ENCODE measurements at regions not wholly inside any gene's neighbourhood (a gene's known extent, or its start where the extent isn't known, plus 50 kb on each side); places are given as distances from the start of the nearest gene placed in this dataset.

- DNase-seq (ENCODE audit: low read depth in 2 of 2): no peak
Measured at GRCh38 chr10:10941127-10941730, 76.4 kb upstream of the CELF2 start.

GRCh38 chr10:10942441-10942840, 75.2 kb upstream of the CELF2 start:
- DNase-seq (ENCODE audit: low read depth in 2 of 2): no peak

GRCh38 chr10:10946081-10946480, 71.6 kb upstream of the CELF2 start:
- no peak for DNase-seq (ENCODE audit: low read depth in 2 of 2)

GRCh38 chr10:10946801-10947200, 70.9 kb upstream of the CELF2 start:
- no peak for DNase-seq (ENCODE audit: low read depth in 2 of 2)

GRCh38 chr10:10951675-10952074, 66.0 kb upstream of the CELF2 start:
- no peak for DNase-seq (ENCODE audit: low read depth in 2 of 2)

- no peak for DNase-seq (ENCODE audit: low read depth in 2 of 2)
Measured at GRCh38 chr10:10952800-10953199, 64.9 kb upstream of the CELF2 start.

- no peak for DNase-seq (ENCODE audit: low read depth in 2 of 2)
Measured at GRCh38 chr10:10956681-10957542, 60.8 kb upstream of the CELF2 start.

- DNase-seq (ENCODE audit: low read depth in 2 of 2): no peak
Measured at GRCh38 chr10:10958041-10958440, 59.6 kb upstream of the CELF2 start.

- DNase-seq (ENCODE audit: low read depth in 2 of 2): no peak
Measured at GRCh38 chr10:10959666-10960065, 58.0 kb upstream of the CELF2 start.

GRCh38 chr10:10960534-10960933, 57.1 kb upstream of the CELF2 start:
- DNase-seq (ENCODE audit: low read depth in 2 of 2): no peak

GRCh38 chr10:10961072-10961471, 56.6 kb upstream of the CELF2 start:
- no peak for DNase-seq (ENCODE audit: low read depth in 2 of 2)

GRCh38 chr10:10967029-10967428, 50.6 kb upstream of the CELF2 start:
- DNase-seq (ENCODE audit: low read depth in 2 of 2): no peak

GRCh38 chr10:10967581-10968256, 50.0 kb upstream of the CELF2 start:
- DNase-seq (ENCODE audit: low read depth in 2 of 2): no peak
